Hematopoietic multipotent progenitor cell treated with erythropoietin and hydrocortisone succinate and interleukin-3 and kit ligand, for 17 days (in vitro differentiated cells): ENCODE measurements at regions not wholly inside any gene's neighbourhood (a gene's known extent, or its start where the extent isn't known, plus 50 kb on each side); places are given as distances from the start of the nearest gene placed in this dataset.
"Not testable (repeated sequence)": the region's sequence is repeated elsewhere in the genome, so short reads cannot be mapped to it uniquely, and the experiment has no call there.

Source experiments
- DNase-seq: peaks from one replicate; pipeline ENCODE4 v3.0.0-alpha.2; 2015; ENCODE audit warnings: low spot score

GRCh38 chrX:39222346-39223113 lies 421.3 kb downstream of the MID1IP1 start:
- no peak for DNase-seq

- no peak for DNase-seq
Observed at GRCh38 chrX:39226251-39226650, 425.0 kb downstream of the MID1IP1 start.

GRCh38 chrX:39227371-39227770 lies 426.1 kb downstream of the MID1IP1 start:
- DNase-seq = no peak

GRCh38 chrX:39238006-39238405 lies 436.7 kb downstream of the MID1IP1 start:
- no peak for DNase-seq

DNA sequence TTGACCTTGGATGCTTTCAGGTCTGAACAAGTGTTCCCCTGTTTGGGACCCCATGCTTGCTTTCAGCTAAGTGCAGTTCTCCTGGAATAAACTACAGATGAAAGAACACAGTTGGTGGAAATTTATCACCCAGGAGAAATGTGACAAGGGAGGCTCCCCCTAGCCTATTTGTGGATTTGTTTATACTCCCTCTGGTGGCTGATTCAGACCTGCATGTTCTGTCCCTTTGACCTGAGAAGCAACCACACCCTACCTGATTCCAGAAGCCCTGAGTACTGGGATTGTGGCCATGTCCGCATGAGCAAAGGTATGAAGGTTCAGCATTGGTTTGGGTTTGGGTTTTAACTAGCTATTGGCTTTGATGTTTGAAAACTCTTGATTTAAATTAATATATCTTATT lies 440.9 kb downstream of the MID1IP1 start:
- peak; percentile 42 for DNase-seq

GRCh38 chrX:39244147-39244546 lies 442.9 kb downstream of the MID1IP1 start:
- DNase-seq = no peak

- DNase-seq = no peak
Observed at GRCh38 chrX:39245024-39245423, 443.8 kb downstream of the MID1IP1 start.

- DNase-seq = no peak
Observed at GRCh38 chrX:39247536-39247935, 446.3 kb downstream of the MID1IP1 start.

- DNase-seq = no peak
Observed at GRCh38 chrX:39248330-39248729, 447.1 kb downstream of the MID1IP1 start.

DNA sequence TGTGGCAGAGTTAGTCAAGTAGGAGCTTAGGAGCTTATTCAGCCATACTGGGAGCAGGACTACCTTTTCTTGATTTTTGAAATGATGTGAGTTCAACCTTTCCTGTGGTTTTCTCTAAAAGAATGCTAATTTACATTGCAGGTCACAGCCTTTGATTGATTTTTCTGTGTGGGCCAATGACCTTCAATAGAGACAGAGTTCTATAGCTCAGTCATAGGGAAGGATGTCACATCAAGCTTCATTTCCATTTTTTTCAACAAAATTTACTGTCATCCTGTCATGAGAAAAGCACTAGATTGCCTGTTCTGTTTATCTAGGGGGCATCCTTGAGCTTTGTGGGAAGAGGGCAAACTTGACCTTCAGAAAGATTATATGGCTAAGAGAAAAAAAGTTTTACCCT lies 448.7 kb downstream of the MID1IP1 start:
- DNase-seq = no peak

GRCh38 chrX:39251995-39252394 lies 450.7 kb downstream of the MID1IP1 start:
- no peak for DNase-seq

DNA sequence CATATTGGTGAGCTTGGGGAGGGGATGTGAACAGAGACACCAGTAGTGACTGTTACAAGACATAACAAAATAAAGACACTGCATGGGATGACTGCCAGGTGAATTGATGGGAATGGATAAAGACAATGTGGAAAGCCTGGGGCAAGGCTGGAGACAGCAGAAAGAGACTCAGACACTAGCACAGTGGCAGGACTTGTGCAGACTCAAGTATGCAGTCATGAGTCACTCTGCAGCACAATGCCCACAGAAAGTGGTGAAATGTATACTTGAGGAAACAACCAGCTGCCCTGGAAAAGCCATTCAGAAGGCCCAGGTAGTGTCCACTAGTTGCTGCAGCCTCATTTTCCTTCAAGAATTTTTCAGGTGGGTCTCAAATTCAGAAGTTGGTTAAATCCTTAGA lies 452.3 kb downstream of the MID1IP1 start:
- no peak for DNase-seq

DNA sequence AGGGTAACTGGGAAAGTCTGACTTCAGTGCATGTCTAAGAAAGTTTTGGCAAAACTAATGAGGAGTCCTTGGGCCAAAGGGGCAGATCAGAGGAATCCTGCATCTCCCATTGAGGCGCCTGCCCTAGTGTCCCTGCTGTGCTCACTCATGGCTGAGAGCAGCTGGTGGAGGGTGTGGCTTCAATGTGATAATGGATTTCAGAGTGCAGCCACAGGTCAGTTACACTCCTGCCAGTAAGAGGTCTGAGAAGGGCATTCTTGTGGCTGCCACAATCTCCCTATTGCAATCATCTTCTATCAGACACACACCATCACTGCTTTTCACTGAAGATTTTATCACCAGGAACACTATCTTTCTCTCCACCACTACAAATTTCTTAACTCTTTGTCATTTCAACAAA lies 457.1 kb downstream of the MID1IP1 start:
- DNase-seq = no peak

DNA sequence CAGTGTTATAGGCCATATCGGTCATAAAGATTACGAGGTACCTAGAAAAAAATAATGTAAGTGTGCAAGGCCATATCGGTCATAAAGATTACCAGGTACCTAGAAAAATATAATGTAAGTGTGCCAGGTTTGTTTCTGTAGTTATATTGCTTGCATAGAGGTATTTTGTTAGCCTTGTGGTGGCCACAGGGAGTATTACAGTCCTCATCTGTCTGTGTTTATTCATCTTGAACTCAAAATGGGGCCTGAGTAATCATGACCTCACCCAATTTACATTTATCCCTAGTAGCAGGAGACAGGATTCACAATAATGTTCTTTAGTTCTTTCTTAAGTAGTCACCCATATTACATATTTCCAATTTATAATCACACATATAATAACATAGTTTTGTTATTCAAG lies 459.7 kb downstream of the MID1IP1 start:
- no peak for DNase-seq

DNA sequence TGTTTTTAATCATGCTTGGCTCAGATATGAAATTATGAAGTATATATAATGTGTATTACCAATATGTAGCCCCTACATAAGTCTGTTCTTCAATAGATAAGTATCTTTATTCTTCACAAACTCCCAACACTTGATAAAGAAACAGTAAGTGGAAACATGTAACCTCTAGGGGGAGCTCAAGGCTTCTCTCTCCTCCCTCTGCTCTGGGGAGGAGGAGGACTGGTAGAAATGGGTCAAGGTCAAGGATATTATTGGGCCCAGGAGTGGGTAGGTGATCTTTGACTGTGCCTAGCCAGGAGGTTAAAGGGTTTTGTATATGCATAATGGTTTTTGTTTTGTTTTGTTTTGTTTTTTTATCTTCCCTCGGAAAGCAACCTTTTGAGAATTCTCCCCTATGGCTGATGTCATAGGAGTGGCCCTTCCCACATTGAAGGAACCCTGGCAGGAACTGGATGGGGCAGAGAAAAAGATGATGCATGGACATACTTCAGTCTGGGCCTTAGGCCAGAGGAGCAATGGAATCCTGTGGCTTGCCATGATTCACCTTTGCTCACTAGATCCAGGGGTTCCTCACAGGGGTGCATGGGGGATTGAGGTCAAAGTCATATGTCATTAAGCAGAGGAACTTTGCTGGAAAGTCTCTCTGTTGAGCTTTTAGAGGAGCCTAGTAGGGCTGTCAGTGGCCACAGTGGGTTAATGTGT lies 460.3 kb downstream of the MID1IP1 start:
- DNase-seq = peak; percentile 16

DNA sequence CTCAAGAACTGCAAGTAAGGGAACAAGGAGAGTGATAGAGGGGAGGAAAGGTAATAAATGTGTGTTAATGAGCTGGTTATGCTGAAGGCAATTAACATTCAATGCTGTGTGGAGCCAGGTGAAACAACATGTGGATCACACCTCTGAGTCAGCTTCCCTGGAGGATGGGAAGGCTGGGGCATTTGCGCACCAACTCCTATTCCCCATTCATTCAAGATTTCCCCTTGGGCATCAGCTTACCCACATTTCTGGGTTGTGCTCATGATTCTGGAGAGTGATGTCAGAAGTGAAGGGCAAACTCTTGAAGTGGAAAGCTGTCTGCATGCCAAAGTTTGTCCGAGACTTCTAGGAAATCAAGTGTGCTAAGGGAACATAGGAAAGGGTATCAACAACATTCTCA lies 461.4 kb downstream of the MID1IP1 start:
- no peak for DNase-seq

- no peak for DNase-seq
Observed at GRCh38 chrX:39264023-39264422, 462.8 kb downstream of the MID1IP1 start.

DNA sequence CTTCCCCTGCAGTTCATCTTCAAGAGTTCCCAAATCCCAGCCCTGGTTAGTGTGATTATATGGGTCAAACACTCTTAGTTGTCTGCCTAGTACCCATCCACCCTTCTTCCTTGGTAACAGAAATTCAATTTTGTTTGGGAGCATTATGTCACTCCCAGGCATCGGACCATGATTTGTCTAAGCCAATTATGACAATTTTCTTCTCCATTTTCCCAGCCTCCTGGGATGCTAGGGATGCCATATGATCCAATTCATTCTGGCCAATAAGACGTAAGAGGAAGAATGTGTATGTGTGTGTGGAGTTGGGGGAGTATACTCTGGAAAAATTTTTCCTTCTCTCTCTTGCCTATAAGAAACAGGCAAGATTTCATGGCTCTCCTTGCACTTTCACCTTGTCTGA lies 465.9 kb downstream of the MID1IP1 start:
- DNase-seq = no peak

GRCh38 chrX:39268207-39268606 lies 466.9 kb downstream of the MID1IP1 start:
- DNase-seq = no peak

DNA sequence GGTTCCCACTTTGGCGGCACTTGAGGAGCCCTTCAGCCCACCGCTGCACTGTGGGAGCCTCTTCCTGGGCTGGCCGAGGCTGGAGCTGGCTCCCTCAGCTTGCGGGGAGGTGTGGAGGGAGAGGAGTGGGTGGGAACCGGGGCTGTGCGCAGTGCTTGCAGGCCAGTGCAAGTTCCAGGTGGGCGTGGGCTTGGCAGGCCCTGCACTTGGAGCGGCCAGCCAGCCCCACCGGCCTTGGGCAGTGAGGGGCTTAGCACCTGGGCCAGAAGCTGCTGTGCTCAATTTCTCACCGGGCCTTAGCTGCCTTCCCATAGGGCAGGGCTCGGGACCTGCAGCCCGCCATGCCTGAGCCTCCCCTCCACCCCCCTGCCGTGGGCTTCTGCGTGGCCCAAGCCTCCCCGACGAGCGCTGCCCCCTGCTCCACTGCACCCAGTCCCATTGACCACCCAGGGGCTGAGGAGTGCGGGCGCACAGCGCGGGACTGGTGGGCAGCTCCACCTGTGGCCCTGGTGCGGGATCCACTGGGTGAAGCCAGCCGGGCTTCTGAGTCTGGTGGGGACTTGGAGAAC lies 474.3 kb downstream of the MID1IP1 start:
- no peak for DNase-seq

- not testable (repeated sequence) for DNase-seq
Observed at GRCh38 chrX:39277685-39278390, 476.6 kb downstream of the MID1IP1 start.

DNA sequence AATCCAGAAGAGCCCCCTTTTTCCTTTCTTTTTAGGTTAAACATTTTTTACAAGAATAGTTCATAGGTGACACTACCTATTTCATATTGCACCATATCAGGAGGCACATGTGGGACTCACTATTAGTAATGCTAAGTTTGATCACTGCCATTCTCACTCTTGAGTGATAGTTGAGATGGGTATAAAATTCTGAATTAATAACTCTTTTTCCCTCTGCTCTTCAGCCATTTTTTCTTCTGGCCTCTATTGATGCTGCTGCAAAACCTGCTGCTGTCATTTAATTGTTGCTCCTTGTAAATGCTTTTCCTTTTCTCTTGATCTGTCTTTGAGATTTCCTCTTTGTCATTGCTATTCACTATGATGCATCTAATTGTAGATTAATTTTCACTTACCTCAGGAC lies 482.0 kb downstream of the MID1IP1 start:
- DNase-seq = no peak

DNA sequence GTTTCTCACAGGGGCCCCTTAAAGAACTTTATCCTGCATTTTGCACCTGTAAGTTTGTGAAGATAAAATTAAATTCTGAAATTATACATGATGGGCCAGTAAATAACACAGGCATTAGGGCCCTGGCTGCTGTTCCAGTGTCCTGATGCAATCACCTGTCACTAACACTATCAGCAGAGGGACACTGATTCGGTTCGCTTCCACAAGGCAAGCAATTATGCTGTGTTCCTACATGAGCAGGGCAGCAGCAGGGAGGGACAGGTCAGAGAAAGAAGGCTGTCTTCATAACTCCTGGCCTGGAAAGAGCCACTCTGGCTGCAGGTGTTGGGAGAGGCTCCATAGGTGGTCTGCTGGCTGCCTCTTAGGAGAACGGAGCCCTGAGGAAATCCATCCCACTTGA lies 487.3 kb downstream of the MID1IP1 start:
- DNase-seq = no peak
